Trophoblast cell (in vitro differentiated cells and primary cell): ENCODE measurements at regions not wholly inside any gene's neighbourhood (a gene's known extent, or its start where the extent isn't known, plus 50 kb on each side); places are given as distances from the start of the nearest gene placed in this dataset.
A peak's percentile ranks its signal among the peaks of the same experiment; 100 is the strongest.

Experiments
- DNase-seq, 2 donors: peaks; one replicate each; pipeline ENCODE4 v3.0.0-alpha.2; 2016
- H2AFZ ChIP-seq: 2 replicates; pipeline ENCODE4 v1.6.1; 2013; ENCODE audit warnings: low read length, moderate library complexity, mild to moderate bottlenecking; ENCODE audit not compliant: insufficient read depth, poor library complexity
- H2AK5ac ChIP-seq: 2 replicates; pipeline ENCODE4 v1.6.1; 2013; ENCODE audit warnings: mild to moderate bottlenecking, low read length
- H2BK120ac ChIP-seq: 2 replicates; pipeline ENCODE4 v1.6.1; 2013; ENCODE audit warnings: low read length, mild to moderate bottlenecking, moderate library complexity; ENCODE audit not compliant: insufficient read depth, poor library complexity
- H2BK12ac ChIP-seq: 2 replicates; pipeline ENCODE4 v1.6.1; 2013; ENCODE audit warnings: mild to moderate bottlenecking, low read length, moderate library complexity
- H2BK5ac ChIP-seq: 2 replicates; pipeline ENCODE4 v1.6.1; 2013; ENCODE audit warnings: low read length, low read depth, moderate library complexity, mild to moderate bottlenecking; ENCODE audit not compliant: poor library complexity
- H3K14ac ChIP-seq: 2 replicates; pipeline ENCODE4 v1.6.1; 2013; ENCODE audit warnings: mild to moderate bottlenecking, low read length
- H3K18ac ChIP-seq: 2 replicates; pipeline ENCODE4 v1.6.1; 2013; ENCODE audit warnings: mild to moderate bottlenecking, low read length
- H3K23ac ChIP-seq: 2 replicates; pipeline ENCODE4 v1.6.1; 2013; ENCODE audit warnings: low read length
- H3K27ac ChIP-seq: 2 replicates; pipeline ENCODE4 v1.5.1; 2013; ENCODE audit warnings: low read depth, mild to moderate bottlenecking, inconsistent platforms, low read length, moderate library complexity
- H3K27me3 ChIP-seq: 2 replicates; pipeline ENCODE4 v1.6.1; 2013; ENCODE audit warnings: inconsistent platforms, mild to moderate bottlenecking, low read length, moderate library complexity; ENCODE audit not compliant: insufficient read depth
- H3K36me3 ChIP-seq, 2 experiments: 1 replicate in 1 of 2; 2 replicates in 1 of 2; pipeline ENCODE4 v1.6.1; 2013; ENCODE audit warnings: low read length in 2 of 2, mild to moderate bottlenecking in 2 of 2, moderate library complexity in 1 of 2; ENCODE audit not compliant: insufficient read depth in 2 of 2, control insufficient read depth in 1 of 2
- H3K4ac ChIP-seq: 2 replicates; pipeline ENCODE4 v1.6.1; 2013; ENCODE audit warnings: low read depth, mild to moderate bottlenecking, low read length, moderate library complexity
- H3K4me1 ChIP-seq, 2 experiments: 1 replicate in 1 of 2; 2 replicates in 1 of 2; pipeline ENCODE4 v1.6.1; 2013; ENCODE audit warnings: low read length in 2 of 2, mild to moderate bottlenecking in 2 of 2, moderate library complexity in 1 of 2; ENCODE audit not compliant: insufficient read depth in 2 of 2, control insufficient read depth in 1 of 2
- H3K4me2 ChIP-seq: 2 replicates; pipeline ENCODE4 v1.6.1; 2013; ENCODE audit warnings: inconsistent platforms, mild to moderate bottlenecking, low read length, moderate library complexity
- H3K4me3 ChIP-seq: 2 replicates; pipeline ENCODE4 v1.5.1; 2013; ENCODE audit warnings: mild to moderate bottlenecking, low read depth, low read length, inconsistent platforms
- H3K79me1 ChIP-seq: one replicate; pipeline ENCODE4 v1.6.1; 2013; ENCODE audit warnings: low read length
- H3K79me2 ChIP-seq: 2 replicates; pipeline ENCODE4 v1.6.1; 2013; ENCODE audit warnings: low read length, mild to moderate bottlenecking; ENCODE audit not compliant: control insufficient read depth, insufficient read depth, poor library complexity
- H3K9ac ChIP-seq: 2 replicates; pipeline ENCODE4 v1.6.1; 2013; ENCODE audit warnings: mild to moderate bottlenecking, low read length
- H3K9me3 ChIP-seq: 2 replicates; pipeline ENCODE4 v1.6.1; 2013; ENCODE audit warnings: low read depth, mild to moderate bottlenecking, control low read depth, inconsistent platforms, low read length; ENCODE audit not compliant: insufficient read depth
- H4K12ac ChIP-seq: 2 replicates; pipeline ENCODE4 v1.6.1; 2013; ENCODE audit warnings: low read depth, mild to moderate bottlenecking, low read length, moderate library complexity
- H4K8ac ChIP-seq: 2 replicates; pipeline ENCODE4 v1.6.1; 2013; ENCODE audit warnings: low read depth, mild to moderate bottlenecking, low read length, moderate library complexity
- H4K91ac ChIP-seq: one replicate; pipeline ENCODE4 v1.6.1; 2013; ENCODE audit warnings: low read depth, mild to moderate bottlenecking, low read length, moderate library complexity
- WGBS: extraction: QIAGEN DNeasy Blood & Tissue Kit; methylation state at CpG from one replicate; pipeline ENCODE4 v1.1.7; 2013; ENCODE audit warnings: missing lambda C conversion rate; ENCODE audit not compliant: insufficient read length, insufficient coverage; ENCODE audit errors: extremely low coverage; 5-methylcytosine and 5-hydroxymethylcytosine counted together

DNA sequence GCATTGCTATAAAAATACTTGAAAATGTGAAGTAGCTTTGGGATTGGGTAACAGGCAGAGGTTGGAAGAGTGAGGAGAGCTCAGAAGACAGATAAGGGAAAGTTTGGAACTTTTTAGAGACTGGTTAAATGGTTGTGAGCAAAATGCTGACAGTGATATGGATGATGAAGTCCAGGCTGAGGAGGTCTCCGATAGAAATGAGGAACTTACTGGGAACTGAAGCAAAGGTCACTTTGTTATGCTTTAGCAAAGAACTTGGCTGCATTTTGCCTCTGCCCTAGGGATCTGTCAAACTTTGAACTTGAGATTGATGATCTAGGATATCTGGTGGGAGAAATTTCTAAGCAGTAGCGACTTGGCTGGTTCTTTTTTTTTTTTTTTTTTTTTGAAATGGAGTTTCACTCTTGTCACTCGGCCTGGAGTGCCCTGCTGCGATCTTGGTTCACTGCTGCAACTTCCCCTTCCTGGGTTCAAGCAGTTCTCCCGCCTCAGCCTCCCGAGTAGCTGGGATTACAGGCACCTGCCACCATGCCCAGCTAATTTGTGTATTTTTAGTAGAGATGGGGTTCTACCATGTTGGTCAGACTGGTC, 998.9 kb downstream of the TLE1 start:
- Histone ChIP-seq H3K9me3 (no peaks in the 10 kb centered on the region), H3K4ac (no peak overlapping the region), H3K4me3 (no peak overlapping the region), H4K91ac (no peak overlapping the region), H2BK5ac (no peak overlapping the region), H3K27ac (no peak overlapping the region), H3K18ac (no peak overlapping the region), H4K12ac (no peak overlapping the region), H3K79me2 (no peaks in the 10 kb centered on the region), H3K14ac (no peak overlapping the region), H3K23ac (no peak overlapping the region), H3K9ac (no peak overlapping the region), H3K4me2 (no peak overlapping the region), H2BK12ac (no peak overlapping the region), H3K79me1 (no peaks in the 10 kb centered on the region), H3K27me3 (no peaks in the 10 kb centered on the region), H2AK5ac (no peak overlapping the region), H3K36me3 (no peaks in the 10 kb centered on the region), H4K8ac (no peak overlapping the region), H3K4me1 (no peaks in the 10 kb centered on the region), H2AFZ (no peak overlapping the region), H2BK120ac (no peak overlapping the region)
- no peak for DNase-seq
- no CpG with 5 or more reads among the region's 6 CpGs for WGBS

DNA sequence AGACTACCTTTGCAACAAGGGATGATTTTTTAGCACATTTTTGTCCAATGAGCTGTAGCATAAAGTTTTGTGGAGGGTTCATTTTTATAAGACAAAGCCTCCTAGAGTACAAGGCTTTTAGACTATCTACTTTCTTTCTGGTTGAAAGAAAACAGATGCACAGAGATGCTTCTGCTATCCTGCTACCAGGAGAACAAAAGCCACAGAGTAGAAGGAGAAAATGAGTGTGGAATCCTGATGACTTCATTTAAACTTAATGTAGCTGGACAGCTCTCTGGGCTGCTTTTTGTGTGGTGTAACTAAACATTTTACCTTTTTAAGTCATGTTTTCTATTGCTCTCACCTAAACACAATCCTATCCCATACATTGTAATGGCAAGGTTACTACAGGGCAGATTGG, 1009.4 kb downstream of the TLE1 start:
- no peak overlapping the region for H4K8ac ChIP-seq
- no peak overlapping the region for H3K23ac ChIP-seq
- no peak overlapping the region for H3K18ac ChIP-seq
- H3K14ac ChIP-seq: no peak overlapping the region
- H2BK5ac ChIP-seq: no peak overlapping the region
- no peak overlapping the region for H2AFZ ChIP-seq
- no peaks in the 10 kb centered on the region for H3K79me2 ChIP-seq
- H2BK120ac ChIP-seq: no peak overlapping the region
- no peak overlapping the region for H2AK5ac ChIP-seq
- H4K12ac ChIP-seq: no peak overlapping the region
- H3K9me3 ChIP-seq: no peaks in the 10 kb centered on the region
- peaks cover 0 to 2% of the 10 kb centered on the region in 2 experiments for H3K4me1 ChIP-seq
- H3K27ac ChIP-seq: peak overlapping the region; percentile 94
- no peaks in the 10 kb centered on the region for H3K36me3 ChIP-seq
- no peak overlapping the region for H3K9ac ChIP-seq
- H3K4me3 ChIP-seq: no peak overlapping the region
- H4K91ac ChIP-seq: no peak overlapping the region
- H3K4me2 ChIP-seq: no peak overlapping the region
- H2BK12ac ChIP-seq: no peak overlapping the region
- H3K79me1 ChIP-seq: peaks cover 6% of the 10 kb centered on the region
- DNase-seq: peak in 1 of 2 donors; percentile 55
- no peaks in the 10 kb centered on the region for H3K27me3 ChIP-seq
- no peak overlapping the region for H3K4ac ChIP-seq

DNA sequence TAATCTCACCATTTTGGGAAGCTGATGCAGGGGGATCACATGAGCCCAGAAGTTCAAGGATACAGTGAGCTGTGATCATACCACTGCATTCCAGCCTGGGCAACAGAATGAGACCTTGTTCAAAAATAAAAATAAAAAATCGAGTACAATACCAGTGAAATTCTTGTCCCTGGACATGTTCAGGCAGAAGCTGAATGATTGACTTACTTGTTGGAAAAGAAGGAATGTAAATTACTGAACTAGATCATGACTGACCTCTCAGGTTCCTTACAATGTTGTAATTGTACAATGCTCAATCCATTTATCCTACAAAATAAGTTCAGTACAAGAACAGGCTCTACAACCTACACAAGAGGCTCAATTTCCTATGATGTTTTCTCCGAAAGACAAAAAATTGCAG, 1010.4 kb downstream of the TLE1 start:
- no peaks in the 10 kb centered on the region for H3K36me3 ChIP-seq
- no peaks in the 10 kb centered on the region for H3K9me3 ChIP-seq
- H2BK120ac ChIP-seq: peak overlapping the region; percentile 51
- WGBS: no CpG with 5 or more reads among the region's 2 CpGs
- no peak overlapping the region for H2AK5ac ChIP-seq
- H3K4me2 ChIP-seq: no peak overlapping the region
- no peak overlapping the region for H3K9ac ChIP-seq
- no peak overlapping the region for H4K12ac ChIP-seq
- no peak overlapping the region for H3K23ac ChIP-seq
- H3K4me1 ChIP-seq: peaks cover 0 to 2% of the 10 kb centered on the region in 2 experiments
- no peak overlapping the region for H3K14ac ChIP-seq
- peak overlapping the region; percentile 60 for H4K8ac ChIP-seq
- H4K91ac ChIP-seq: peak overlapping the region; percentile 83
- no peak overlapping the region for H2AFZ ChIP-seq
- H3K18ac ChIP-seq: peak overlapping the region; percentile 75
- peak overlapping the region; percentile 97 for H3K27ac ChIP-seq
- no peak for DNase-seq
- peaks cover 6% of the 10 kb centered on the region for H3K79me1 ChIP-seq
- peak overlapping the region; percentile 84 for H2BK12ac ChIP-seq
- peak overlapping the region; percentile 96 for H2BK5ac ChIP-seq
- H3K27me3 ChIP-seq: no peaks in the 10 kb centered on the region
- H3K4me3 ChIP-seq: no peak overlapping the region
- no peak overlapping the region for H3K4ac ChIP-seq
- H3K79me2 ChIP-seq: no peaks in the 10 kb centered on the region

DNA sequence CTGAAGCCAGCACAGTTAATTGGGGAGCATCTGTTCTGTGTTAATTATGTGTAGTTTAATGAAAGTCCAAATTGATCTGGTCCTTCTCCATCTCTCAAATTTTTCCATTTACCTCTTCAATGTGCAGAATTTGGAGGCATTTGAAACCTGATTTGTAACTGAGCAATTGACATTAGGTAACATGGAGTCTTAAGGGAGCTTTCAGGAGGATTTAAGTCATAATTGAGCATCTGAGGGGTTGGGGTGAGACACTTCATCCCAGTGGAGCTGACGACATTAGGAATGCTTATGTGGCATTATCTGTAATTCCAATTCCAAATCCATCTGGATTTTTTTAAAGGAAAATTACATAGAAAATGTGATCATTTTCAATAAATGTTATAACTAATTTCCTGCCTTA, 1015.9 kb downstream of the TLE1 start:
- H3K4me2 ChIP-seq: no peak overlapping the region

More for the DNA sequence above, 1015.9 kb downstream of the TLE1 start:
- Histone ChIP-seq H3K14ac (no peak overlapping the region), H3K4me1 (no peaks in the 10 kb centered on the region), H2BK120ac (no peak overlapping the region), H2AK5ac (no peak overlapping the region), H3K27me3 (no peaks in the 10 kb centered on the region), H3K18ac (no peak overlapping the region), H3K4ac (no peak overlapping the region), H4K8ac (no peak overlapping the region), H2BK5ac (no peak overlapping the region), H2AFZ (no peak overlapping the region), H4K91ac (no peak overlapping the region), H3K23ac (no peak overlapping the region), H3K27ac (no peak overlapping the region), H2BK12ac (no peak overlapping the region), H3K36me3 (no peaks in the 10 kb centered on the region), H3K4me3 (no peak overlapping the region), H3K9me3 (peaks cover 5% of the 10 kb centered on the region), H3K79me2 (no peaks in the 10 kb centered on the region), H4K12ac (no peak overlapping the region), H3K9ac (no peak overlapping the region), H3K79me1 (peaks cover 4% of the 10 kb centered on the region)
- DNase-seq: no peak
- WGBS: no CpG with 5 or more reads among the region's 1 CpG
